Fibroblast of peridontal ligament (primary cell): ENCODE measurements at regions not wholly inside any gene's neighbourhood (a gene's known extent, or its start where the extent isn't known, plus 50 kb on each side); places are given as distances from the start of the nearest gene placed in this dataset.

Experiments
- DNase-seq: peaks from one replicate; pipeline ENCODE4 v3.0.0-alpha.2; 2010; ENCODE audit errors: extremely low read depth

DNA sequence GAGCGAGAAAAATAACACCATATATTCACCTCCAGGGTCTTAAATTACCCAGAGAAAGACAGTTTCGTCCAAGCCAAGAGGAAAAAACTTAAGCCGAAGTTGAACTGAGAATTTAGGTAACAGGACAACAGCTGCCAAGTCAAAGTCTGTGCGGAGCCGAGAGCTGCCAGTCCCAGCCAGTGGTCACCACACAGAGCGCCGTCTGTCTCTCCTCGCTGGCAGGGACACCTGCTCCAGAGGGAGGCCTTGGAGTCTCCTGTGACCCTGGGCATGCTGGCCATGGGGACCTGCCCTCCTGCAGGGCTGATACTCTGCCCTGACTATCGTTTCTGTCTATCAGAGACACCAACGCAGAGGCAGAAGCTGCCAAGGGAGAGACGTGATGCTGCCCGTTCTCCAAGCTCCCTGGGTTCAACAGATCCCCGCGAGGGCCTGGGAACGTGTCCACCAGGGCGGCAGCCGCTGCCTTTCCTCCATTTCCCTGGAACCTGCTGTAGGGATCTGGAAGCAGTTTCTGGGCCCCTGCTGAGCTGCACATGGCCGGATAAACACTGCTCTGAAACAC is 341.3 kb downstream of the SMOC2 start:
- no peak for DNase-seq

DNA sequence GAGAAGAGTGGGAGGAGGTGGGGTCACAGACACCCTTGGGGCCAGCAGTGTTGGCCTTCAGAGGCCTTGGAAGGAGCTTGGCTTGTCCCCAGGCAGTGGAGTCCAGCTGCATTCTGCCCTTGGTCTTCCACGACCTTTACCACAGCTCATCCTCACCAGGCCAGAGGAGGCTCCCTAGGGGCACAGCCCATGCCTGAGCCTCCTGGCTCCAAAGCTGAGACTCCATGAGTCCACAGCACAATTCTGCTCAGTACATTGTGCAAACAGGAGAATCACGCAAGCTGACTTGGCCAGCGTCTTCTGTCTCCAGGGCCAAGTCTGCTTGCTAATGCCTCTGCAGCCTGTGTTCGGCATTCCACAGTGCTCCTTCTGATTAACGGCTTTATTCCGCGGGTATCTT is 337.2 kb downstream of the SMOC2 start:
- DNase-seq = no peak

DNA sequence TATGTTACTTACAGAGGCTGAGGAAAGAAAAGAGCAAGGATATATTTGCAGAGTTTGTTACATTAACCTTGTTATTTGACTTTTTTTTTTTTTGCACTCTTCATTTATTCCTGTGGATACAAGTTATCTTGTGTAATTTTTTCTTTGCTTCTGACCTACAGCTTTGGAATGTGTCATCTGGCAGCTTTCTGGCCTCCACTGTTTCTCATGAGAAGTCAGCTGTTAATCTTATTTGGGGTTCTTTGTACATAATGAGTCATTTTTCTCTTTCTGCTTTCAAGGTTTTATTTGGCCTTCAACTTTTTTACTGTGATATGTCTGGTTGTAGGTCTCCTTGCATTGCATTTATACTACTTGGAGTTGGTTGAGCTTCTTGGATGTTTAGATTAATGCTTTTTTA is 333.4 kb downstream of the SMOC2 start:
- DNase-seq = no peak

DNA sequence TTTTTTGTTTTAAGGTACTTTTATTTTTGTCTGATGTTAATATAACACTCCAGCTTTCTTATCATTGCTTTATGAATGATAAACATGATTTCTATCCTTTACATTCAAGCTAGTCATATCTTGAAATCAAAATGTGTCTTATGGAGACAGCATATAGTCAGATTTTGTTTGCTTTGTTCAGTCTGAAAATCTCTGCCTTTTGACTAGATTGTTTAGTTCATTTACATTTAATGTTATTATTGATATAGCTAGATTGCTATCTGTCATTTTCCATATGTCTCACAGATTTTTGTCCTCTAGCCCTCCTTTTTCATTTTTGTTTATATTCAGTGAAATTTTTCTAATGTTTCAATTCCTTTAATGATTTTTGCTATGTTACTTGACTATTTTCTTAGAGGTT is 332.8 kb downstream of the SMOC2 start:
- no peak for DNase-seq

DNA sequence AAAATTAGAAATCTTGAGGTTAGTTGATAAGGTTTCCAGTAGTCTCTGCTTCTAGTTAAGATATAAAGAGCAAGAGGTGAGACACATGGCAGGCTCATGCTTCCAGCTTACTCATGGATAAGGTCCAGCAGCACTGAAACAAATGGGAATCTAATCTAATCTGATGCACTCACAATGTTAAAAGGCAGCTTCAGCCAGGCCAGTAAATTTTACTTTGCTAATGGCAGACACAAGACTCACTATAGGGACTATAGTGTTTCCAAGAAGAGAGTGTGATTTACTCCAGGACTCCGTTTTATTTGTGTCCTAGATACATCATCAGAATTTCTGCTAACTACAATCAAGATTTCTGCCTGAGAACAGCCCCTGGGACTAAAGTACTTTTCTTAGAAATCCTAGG is 324.8 kb downstream of the SMOC2 start:
- DNase-seq = no peak

DNA sequence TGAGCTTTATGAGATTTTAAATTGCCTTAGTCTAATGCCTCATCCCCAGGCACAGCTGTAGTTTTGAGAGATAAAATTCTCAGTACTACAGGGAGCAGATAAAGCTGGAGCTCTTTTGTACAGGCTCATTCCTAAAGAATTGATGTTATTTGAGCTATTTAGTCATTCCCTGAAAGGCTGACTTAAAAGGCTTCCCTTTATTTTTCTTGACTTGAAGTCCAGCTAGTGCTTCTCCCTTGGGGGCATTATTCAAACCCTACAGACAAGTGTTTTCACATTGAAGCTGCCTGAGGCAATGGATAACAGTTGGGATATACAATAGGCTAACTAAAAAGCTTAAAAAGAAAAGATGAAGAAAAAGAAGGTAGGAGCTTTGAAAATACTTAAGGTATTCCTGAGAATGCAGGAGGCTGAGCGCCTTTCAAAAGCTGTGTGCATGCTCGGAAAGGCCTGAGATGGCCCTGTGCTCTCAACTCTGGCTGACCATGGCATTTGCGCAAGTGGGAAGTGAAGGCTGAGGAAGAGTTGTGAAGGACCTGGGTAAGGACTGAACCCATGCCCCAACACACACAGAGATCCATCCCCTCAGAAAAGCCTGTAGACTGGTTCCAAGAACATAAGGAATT is 315.1 kb downstream of the SMOC2 start:
- DNase-seq = no peak

DNA sequence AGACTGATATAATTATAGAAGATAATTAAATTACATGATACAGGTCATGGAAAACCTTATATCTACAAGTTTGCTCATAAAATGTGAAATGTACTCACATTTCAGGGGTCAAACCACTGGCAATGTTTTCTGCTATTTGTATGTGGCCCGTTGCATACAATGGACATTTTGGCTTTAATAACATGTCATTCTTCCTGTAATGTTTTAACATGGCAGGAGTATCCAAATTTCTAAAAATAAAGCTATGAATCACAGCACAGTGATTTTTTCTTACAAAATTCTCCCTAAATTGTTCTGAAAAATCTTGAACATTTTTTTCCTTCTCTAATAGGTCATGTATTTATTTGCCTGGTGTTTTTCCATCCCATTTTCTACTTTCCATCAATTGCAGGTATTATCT is 305.7 kb downstream of the SMOC2 start:
- no peak for DNase-seq

DNA sequence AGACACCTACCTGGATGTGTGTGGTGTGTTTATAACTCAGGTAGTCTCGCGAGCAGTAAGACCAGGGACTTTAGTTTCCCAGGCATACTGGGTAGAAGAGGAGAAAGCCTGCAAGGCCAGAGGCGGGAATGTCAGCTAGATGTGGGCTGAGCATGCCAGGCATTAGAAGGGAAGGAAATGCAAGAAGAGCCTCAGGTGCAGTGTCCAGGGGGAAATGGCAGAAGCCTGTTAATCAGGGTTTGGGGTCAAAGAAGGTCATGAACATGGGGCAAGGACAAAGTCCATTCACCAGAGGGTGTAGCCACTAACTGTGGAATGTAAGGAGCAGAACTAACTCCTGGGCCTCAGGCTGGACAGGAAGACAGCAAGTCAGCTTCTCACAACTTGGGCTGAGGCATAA is 305.0 kb downstream of the SMOC2 start:
- DNase-seq = no peak

DNA sequence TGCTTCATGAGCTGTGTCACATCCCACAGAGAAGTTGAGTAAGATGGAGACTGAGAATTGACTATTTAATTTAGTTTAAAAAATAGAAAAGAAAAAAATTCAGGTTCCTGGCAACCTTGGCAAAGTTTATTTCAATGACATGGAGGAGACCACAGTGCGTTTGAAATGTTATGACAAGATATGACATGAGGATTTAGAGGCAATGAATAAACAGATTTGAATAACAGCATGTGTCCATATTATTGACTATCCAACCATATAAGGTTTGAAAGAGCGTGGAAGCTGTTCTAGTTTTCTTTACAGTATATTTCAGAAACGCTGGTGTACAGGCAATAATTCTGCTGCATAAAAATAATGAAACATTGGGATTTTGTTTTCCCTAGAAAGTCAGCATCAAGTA is 303.9 kb downstream of the SMOC2 start:
- DNase-seq = no peak

DNA sequence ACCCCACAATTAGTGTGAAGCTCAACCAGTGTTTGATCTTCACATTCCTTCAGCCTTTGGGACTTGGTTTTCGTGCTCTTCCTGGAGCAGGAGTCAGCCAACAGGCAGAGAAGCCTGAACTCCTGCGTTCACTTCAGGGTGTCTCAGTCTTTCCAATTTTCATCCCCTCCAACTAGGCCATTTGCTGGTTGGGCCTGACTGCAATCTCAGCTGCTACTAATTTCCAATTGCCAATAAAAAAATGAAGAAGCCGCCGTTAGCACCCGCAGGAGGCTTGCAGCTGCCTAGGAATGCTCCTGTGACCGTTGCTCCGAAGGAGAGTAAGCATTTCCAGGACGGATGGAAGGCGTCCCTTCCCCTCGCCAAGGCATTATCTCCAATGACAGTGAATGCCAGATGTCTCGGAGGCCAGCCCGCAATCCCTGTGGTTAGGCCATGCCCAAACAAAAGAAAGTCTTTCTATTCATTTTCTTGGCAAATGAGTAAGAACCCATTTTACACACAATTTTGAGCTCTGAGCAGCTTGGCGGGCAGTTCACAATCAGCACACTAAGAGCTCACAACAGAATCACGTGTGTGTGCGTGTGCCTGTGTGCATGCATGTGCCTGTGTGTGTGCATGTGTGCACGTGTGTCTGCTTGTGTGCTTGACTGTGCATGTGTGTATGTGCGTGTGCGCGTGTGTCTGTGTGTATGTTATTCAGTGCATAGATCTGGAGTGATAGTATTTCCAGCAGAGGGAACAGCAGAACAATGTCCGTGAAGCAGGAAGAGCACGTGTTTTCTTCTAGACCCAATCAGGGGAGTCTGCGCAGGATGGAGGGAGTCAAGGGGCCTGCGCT is 301.2 kb downstream of the SMOC2 start:
- DNase-seq = no peak

DNA sequence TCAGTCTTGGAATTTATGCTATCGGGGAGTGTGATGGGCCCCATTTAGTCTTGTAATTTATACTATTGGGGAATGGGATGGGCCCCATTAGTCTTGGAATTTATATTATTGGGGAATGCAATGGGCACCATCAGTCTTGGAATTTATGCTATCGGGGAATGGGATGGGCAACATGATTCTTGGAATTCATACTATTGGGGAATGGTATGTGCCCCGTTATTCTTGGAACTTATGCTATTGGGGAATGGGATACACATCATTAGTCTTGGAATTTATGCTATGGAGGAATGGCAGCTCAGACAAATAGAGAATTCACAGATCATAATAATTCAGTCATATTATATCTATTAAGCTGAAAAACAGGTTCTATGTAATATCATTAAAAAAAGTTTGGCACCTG is 300.3 kb downstream of the SMOC2 start:
- DNase-seq = no peak

DNA sequence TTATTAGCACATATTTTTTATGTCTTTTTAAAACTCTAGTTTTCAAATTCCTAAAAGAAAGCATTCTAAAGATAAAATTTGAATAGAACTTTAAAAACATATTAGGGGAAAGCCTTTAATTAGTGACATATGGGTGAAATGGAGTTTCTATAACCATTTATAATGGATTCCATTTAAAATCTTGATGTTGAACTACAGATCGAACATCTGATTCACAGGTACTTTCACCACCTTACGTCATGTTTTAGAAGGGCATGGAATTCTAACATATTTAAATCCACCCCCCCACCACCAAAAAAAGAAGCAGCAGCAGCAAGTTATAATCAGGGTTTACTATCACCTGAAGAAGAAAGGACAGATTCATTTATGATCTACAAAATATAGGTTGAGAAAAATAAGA is 298.4 kb downstream of the SMOC2 start:
- DNase-seq = no peak

DNA sequence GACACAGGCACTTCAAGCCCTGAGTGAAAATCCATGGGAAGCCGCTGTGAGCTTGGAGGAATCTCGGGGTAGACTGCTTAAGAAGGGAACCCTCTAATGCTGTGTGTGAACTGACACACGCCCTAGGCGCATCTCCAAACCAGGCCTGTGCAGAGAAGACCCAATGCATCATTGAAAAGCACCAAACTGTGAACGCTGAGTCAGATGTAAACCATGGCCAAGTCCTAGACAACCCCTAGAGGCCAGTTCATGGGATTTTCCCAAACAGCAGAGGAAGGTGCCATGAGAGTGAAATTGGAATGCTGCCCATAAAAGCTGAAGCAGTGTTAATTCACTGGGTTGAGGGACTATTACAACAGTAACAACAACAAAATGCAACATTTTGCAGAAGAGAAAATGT is 296.5 kb downstream of the SMOC2 start:
- no peak for DNase-seq

DNA sequence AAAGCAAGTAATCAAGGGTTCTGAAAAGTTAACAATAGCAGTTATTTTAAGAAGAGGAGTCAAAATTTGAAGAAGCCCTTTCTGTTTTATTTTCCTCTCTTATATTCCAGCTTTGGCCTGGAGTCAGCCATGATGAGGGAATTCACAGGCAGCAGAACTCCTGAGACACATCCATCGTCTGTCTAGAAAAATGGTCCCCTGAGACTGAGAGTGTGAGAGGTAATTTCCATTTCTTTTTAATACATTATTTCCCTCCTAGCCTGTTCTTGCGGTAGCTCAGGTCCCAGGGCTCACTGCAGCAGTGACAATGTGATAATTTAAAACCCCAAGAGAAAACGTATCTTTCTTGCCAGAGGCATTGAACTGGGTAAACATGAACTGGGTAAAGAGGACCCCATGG is 296.0 kb downstream of the SMOC2 start:
- no peak for DNase-seq

DNA sequence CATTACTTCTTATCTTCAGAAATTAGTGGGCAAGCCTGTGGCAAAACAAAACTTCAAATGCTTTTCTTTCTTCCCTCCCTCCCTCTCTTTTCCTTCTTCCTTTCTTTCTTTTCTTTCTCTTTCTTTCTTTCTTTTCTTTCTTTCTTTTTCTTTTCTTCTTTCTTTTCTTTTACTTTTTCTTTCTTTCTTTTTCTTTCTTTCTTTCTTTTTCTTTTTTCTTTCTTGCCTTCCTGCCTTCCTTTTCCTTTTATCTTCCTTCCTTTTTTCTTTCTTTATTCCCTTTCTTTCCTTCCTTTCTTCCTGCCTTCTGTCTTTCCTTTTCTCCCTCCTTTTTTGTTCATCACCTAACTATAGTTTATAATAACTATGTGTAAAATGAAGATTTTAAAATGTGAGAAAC is 295.1 kb downstream of the SMOC2 start:
- DNase-seq = no peak

DNA sequence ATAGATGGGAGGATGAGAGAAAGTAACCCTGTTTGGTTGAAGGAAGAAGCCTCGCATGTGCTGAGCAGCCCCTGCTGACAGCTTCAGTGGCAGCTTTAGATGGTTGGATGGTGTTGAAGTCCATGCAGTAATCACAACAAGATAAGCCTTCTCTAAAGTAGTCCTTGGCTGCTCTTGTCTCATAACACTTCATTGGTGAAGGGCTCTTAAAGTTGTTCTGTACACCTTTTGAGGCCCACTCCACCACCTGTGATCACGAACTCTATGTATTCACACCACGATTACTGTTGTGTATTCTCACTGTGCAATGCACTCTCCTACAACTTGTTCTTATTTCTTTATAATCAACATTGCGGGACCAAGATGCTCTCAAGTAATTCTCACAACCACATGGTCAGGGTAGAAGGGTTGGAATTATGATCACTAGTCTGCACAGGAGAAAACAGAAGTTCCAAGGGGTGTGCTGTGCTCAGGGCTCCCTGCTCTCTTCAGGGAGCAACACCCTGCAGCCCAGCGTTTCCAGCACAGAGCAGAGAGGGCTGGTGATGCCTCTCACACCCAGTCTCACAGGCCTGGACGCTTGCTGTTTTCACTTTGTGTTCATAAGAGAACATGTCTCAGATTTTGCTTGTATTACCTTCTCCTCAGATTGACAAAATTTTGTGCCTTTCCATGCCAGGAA is 294.4 kb downstream of the SMOC2 start:
- no peak for DNase-seq

DNA sequence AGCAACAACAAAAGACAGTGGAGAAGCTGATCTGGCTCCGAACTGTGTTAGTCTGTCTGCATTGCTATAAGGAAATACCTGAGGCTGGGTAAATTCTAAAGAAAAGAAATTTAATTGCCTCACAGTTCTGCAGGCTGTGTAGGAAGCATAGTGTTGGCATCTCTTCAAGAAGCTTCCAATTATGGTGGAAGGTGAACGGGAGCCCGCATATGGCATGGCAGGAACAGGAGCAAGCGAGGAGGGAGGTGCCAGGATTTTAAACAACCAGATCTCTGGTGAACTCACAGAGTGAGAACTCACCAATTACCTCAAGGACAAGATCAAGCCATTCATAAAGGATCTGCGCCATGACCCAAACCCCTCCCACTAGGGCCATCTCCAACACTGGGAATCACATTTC is 293.5 kb downstream of the SMOC2 start:
- no peak for DNase-seq

DNA sequence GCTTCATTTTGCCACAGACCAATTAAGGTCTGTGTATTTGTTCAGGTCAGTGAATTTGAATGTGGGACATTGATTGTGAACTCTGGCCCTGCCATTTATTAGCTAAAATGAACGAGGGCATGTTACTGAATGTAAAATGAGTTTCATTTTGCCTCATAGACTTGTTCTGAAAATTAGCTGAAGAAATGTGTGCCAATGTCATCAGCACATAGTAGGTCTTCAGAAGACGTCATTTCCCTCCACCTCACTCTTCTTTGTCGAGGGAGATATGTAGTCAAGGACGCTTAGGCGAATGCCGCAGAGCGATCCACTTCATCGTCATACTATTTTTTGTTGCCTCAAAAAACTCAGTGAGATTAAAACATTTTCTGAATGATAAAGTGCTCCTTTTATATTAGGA is 291.7 kb downstream of the SMOC2 start:
- DNase-seq = no peak

DNA sequence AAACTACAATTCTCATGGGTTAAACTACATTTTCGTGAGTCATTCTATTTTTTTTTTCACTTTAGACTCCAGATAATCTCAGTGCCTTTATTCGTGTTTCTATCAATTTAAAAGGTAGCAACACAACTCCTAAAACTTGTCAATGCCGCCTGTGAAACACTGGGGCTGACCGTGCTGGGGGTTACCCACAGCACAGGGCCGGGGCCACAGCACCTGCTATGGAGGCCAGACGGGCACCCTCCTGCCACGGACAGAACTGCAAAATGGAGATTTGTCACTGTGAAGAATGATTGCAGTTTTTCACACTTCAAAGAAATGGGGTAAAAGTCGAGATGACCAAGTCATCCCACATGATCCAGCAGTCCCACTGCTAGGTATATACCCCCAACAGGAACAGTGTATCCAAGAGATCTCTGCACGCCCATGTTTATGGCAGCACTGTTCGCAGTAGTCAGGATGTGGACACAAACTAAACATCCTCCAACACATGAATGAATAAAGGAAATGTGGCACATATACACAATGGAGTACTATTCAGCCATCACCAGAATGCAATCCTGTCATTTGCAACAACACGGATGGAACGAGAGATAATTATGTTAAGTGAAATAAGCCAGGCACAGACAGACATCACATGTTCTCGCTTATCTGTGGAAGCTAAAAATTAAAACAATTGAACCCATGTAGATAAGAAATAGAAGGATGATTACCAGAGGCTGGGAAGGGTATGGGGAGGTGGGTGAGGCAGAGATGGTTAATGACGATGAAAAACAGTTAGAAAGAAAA is 290.1 kb downstream of the SMOC2 start:
- DNase-seq = no peak

DNA sequence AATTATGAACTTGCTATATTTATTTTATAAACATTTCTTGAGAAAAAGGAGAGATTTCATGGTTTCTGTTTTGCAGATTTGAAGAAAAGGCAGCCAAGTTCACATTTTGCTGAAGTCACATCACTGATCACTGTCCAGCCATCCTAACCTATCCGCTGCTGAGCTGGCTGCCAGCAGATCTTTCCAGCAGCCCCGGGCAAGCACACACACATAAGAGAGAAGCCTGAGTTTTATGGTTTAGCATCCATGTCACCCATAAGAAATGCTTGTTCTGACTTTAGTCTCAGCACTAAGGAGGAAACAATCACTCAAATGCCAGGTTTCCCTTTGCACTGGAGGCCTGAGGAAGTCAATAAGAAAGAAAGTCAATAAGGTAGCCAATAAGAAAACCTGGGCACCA is 287.1 kb downstream of the SMOC2 start:
- no peak for DNase-seq

DNA sequence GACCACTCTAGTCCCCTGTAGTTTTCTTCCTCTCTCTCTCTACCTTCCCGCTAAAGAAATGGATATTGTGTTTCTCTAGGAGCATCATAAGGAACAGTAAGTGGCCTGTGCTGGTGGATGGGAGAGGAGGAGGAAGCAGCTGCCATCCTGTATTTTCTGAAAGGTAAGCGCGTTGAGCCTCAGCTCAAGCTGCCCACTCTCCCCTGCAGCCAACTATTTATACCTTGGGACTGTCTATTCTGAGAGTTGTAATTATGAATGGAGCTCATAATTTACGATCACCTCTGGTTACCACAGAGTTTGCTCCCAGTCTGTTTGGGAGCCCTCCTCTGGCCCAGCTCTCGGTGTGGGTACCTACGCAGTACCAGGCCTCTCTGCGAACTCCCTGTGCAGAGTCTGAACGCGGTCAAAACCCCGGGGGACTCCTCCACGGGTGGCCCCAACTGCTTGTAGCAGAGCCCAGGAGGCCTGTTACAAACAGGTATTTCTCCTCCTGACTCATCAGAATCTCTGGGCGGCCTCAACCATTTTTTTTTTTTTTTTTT is 285.4 kb downstream of the SMOC2 start:
- no peak for DNase-seq

DNA sequence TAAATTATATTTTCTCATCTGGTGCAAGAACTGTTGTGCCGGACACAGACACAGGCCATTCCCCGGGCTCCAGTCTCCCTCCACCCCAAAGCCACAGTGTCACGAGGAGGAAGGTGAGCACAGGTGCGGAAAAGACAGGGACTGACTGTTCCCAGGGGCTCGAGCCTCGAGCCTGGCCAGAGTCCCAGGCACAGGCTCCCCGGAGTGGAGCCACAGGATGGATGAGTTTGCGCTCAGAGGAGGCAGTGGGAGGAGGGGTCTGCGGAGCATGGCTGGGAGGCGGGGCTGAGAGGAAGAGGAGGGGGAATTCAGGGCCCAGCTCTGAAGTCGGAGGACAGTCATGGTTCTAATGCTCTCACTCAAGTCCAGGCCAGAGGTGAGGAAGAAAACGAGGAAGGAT is 284.8 kb downstream of the SMOC2 start:
- DNase-seq = no peak
